HG02938 (cell line): ENCODE measurements at regions not wholly inside any gene's neighbourhood (a gene's known extent, or its start where the extent isn't known, plus 50 kb on each side); places are given as distances from the start of the nearest gene placed in this dataset.

ENCODE experiments used
- ATAC-seq: cut with Tn5 transposase; IDR thresholded peaks from one replicate; pipeline ENCODE4 v1.9.1; 2021; ENCODE audit warnings: mild to moderate bottlenecking, moderate library complexity; ENCODE audit not compliant: unreplicated experiment

- no peak for ATAC-seq
These were observed 728.3 kb downstream of the LRFN5 start for GRCh38 chr14:42334931-42335330.

GRCh38 chr14:42323426-42323825, 716.8 kb downstream of the LRFN5 start:
- ATAC-seq: no peak

- no peak for ATAC-seq
These were observed 716.0 kb downstream of the LRFN5 start for GRCh38 chr14:42322531-42323284.

- ATAC-seq: no peak
These were observed 713.3 kb downstream of the LRFN5 start for GRCh38 chr14:42319996-42320395.

- ATAC-seq: no peak
These were observed 710.0 kb downstream of the LRFN5 start for GRCh38 chr14:42316693-42317092.

GRCh38 chr14:42311876-42312275, 705.2 kb downstream of the LRFN5 start:
- no peak for ATAC-seq

- ATAC-seq: no peak
These were observed 700.7 kb downstream of the LRFN5 start for GRCh38 chr14:42307239-42307825.

GRCh38 chr14:42299692-42300091, 693.0 kb downstream of the LRFN5 start:
- no peak for ATAC-seq

GRCh38 chr14:42293180-42293579, 686.5 kb downstream of the LRFN5 start:
- ATAC-seq: no peak

GRCh38 chr14:42277840-42278239, 671.2 kb downstream of the LRFN5 start:
- ATAC-seq: no peak

GRCh38 chr14:42269234-42269633, 662.6 kb downstream of the LRFN5 start:
- ATAC-seq: no peak

- ATAC-seq: no peak
These were observed 641.5 kb downstream of the LRFN5 start for GRCh38 chr14:42248131-42248530.

GRCh38 chr14:42241101-42241500, 634.4 kb downstream of the LRFN5 start:
- ATAC-seq: no peak

- no peak for ATAC-seq
These were observed 623.3 kb downstream of the LRFN5 start for GRCh38 chr14:42229976-42230375.

- no peak for ATAC-seq
These were observed 622.6 kb downstream of the LRFN5 start for GRCh38 chr14:42229294-42229693.

GRCh38 chr14:42228611-42229010, 621.9 kb downstream of the LRFN5 start:
- no peak for ATAC-seq

GRCh38 chr14:42224053-42224888, 617.6 kb downstream of the LRFN5 start:
- no peak for ATAC-seq

- peak; percentile 93 for ATAC-seq
These were observed 616.3 kb downstream of the LRFN5 start for GRCh38 chr14:42222924-42223471.

- no peak for ATAC-seq
These were observed 608.4 kb downstream of the LRFN5 start for GRCh38 chr14:42214981-42215491.

- ATAC-seq: no peak
These were observed 594.3 kb downstream of the LRFN5 start for GRCh38 chr14:42200957-42201356.

GRCh38 chr14:42198010-42198409, 591.3 kb downstream of the LRFN5 start:
- no peak for ATAC-seq
